ENCODE measurements at regions not wholly inside any gene's neighbourhood (a gene's known extent, or its start where the extent isn't known, plus 50 kb on each side); places are given as distances from the start of the nearest gene placed in this dataset.
A peak's percentile ranks its signal among the peaks of the same experiment; 100 is the strongest.
"Not testable (repeated sequence)": the region's sequence is repeated elsewhere in the genome, so short reads cannot be mapped to it uniquely, and the experiment has no call there.

DNA sequence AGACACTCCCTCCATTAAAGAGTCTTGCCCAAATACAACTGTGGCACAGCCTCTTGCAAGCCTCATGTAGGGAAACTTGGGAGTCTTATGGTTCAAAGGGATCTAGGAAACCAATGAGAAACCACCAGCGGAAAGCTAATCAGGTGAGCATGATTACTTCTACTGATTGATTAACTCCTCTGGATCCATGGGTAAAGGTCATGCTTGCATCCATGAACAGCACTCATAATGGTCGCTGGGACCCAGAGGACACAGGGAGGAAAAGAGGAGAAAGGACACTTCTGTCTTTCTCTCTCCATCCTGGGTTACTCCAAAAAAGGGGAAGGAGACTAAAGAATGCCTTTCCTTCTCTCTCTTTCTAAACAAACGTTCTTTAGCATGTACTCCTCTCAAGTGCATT lies 1397.2 kb downstream of the LRFN5 start:
- in situ Hi-C loops (cut with MboI; ENCODE audit: low pct_unique_long_range_greater_than_20kb, low sequenced_read_pairs) = no loop called here
- no peak for DNase-seq

- in situ Hi-C loops (cut with MboI; ENCODE audit: low pct_unique_long_range_greater_than_20kb, low sequenced_read_pairs) = no loop called here
Measured at GRCh38 chr14:43001731-43002130, 1395.1 kb downstream of the LRFN5 start.

GRCh38 chr14:42994051-42994736 lies 1387.5 kb downstream of the LRFN5 start:
- DNase-seq = no peak
- in situ Hi-C loops (cut with MboI; ENCODE audit: low pct_unique_long_range_greater_than_20kb, low sequenced_read_pairs) = no loop called here

More at GRCh38 chr14:43001731-43002130, 1395.1 kb downstream of the LRFN5 start:
- DNase-seq = no peak

- no peak for DNase-seq
- in situ Hi-C loops (cut with MboI; ENCODE audit: low pct_unique_long_range_greater_than_20kb, low sequenced_read_pairs) = no loop called here
Measured at GRCh38 chr14:42992930-42993329, 1386.3 kb downstream of the LRFN5 start.

- in situ Hi-C loops (cut with MboI; ENCODE audit: low pct_unique_long_range_greater_than_20kb, low sequenced_read_pairs) = no loop called here
- DNase-seq = no peak
Measured at GRCh38 chr14:42980419-42980818, 1373.7 kb downstream of the LRFN5 start.

DNA sequence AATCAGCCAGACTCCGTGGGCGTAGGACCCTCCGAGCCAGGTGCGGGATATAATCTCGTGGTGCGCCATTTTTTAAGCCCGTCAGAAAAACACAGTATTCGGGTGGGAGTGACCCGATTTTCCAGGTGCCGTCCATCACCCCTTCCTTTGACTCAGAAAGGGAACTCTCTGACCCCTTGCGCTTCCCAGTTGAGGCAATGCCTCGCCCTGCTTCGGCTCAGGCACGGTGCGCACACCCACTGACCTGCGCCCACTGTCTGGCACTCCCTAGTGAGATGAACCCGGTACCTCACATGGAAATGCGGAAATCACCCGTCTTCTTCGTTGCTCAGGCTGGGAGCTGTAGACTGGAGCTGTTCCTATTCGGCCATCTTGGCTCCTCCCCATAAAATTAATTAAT lies 1366.5 kb downstream of the LRFN5 start:
- DNase-seq; in situ Hi-C loops (cut with MboI; ENCODE audit: low pct_unique_long_range_greater_than_20kb, low sequenced_read_pairs): not testable (repeated sequence)

- in situ Hi-C loops (cut with MboI; ENCODE audit: low pct_unique_long_range_greater_than_20kb, low sequenced_read_pairs) = no loop called here
- DNase-seq = no peak
Measured at GRCh38 chr14:42965512-42965911, 1358.8 kb downstream of the LRFN5 start.

DNA sequence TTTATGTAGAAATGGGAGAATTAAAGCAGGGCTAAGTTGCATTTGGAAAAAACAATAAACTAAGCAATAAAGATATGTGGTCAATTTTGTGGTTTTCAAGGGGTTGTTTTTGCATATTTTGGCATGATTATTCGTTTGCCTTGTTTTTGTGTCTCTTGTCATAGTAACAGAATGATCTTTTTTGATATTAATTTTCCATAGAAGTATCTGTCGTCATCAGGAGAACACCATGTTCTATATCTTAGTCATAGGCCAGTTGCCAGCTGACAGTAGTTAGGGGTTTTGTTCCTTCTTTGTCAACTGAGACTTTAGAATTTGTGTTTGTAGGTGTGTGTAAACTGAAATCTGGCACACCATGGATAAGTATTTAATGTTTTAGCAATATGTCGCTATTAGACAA lies 1354.8 kb downstream of the LRFN5 start:
- DNase-seq = no peak
- in situ Hi-C loops (cut with MboI; ENCODE audit: low pct_unique_long_range_greater_than_20kb, low sequenced_read_pairs) = no loop called here

GRCh38 chr14:42950363-42950762 lies 1343.7 kb downstream of the LRFN5 start:
- in situ Hi-C loops (cut with MboI; ENCODE audit: low pct_unique_long_range_greater_than_20kb, low sequenced_read_pairs) = no loop called here
- DNase-seq = no peak

GRCh38 chr14:42947991-42948390 lies 1341.3 kb downstream of the LRFN5 start:
- in situ Hi-C loops (cut with MboI; ENCODE audit: low pct_unique_long_range_greater_than_20kb, low sequenced_read_pairs) = no loop called here
- no peak for DNase-seq

- in situ Hi-C loops (cut with MboI; ENCODE audit: low pct_unique_long_range_greater_than_20kb, low sequenced_read_pairs) = no loop called here
- no peak for DNase-seq
Measured at GRCh38 chr14:42944284-42944683, 1337.6 kb downstream of the LRFN5 start.

DNA sequence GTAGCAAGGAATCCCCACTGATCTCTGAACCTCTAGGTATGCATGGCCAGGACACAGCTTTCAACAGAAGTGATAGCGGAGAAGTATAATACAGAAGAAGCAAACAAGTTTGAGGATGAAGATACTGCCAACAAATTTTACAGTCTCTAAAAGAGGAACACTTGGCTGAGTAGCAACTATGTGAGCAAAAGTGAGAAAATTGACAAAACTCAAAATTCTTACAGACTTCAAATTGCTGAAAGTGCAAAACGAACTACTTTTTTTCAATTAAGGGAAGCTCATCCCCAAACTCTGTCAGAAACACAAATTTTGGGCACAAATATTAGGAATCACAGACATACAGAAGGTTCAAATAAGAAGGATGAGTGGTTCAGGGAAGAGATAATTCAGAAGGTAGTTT lies 1324.6 kb downstream of the LRFN5 start:
- no peak for DNase-seq
- in situ Hi-C loops (cut with MboI; ENCODE audit: low pct_unique_long_range_greater_than_20kb, low sequenced_read_pairs) = no loop called here

DNA sequence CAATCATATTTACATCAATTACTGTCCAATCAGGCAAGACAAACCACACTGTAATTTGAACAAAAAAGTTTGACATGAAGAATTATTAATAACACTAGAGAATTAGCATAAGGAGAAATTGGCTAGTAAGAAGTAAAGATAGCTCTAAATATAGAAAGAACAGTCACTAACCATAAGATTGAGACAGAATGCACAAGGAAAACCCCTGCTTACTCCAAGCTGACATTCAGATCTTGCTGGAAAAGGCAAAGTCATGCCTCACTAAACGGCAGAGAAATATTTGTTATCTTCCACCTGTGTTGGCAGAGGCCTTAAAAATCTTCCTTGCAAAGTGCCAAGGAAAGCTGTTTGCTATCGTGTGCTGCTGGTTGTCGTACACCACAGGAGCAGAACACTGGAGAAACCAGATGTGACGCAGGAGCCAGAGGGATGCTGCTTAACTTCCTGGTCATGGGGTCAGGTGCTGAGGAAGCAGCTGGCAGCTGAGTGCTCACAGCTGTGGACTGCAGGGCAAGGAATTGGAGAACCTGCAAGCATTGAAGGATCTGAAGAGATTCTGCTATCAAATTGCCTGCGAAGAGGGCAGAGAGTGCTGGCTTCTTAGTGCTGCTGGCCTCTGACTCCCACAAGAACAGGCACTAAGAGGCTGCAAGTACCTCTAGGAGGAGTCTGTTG lies 1323.3 kb downstream of the LRFN5 start:
- in situ Hi-C loops (cut with MboI; ENCODE audit: low pct_unique_long_range_greater_than_20kb, low sequenced_read_pairs) = no loop called here
- peak; percentile 21 for DNase-seq

DNA sequence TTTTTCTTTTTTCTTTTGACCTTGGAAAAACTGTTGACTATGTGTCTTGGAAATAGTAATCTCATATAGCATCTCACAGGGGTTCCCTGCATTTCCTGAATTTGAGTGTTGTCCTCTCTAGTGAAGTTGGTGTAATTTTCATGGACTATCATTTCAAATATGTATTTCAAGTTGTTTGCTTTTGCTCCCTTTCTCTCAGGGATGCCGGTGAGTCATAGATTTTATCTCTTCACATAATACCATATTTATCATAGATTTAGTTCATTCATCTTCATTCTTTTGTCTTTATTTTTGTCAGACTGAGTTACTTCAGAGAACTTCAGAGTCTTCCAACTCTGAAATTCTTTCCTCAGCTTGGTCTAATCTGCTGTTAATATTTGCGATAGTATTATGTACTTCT lies 1320.6 kb downstream of the LRFN5 start:
- no peak for DNase-seq
- in situ Hi-C loops (cut with MboI; ENCODE audit: low pct_unique_long_range_greater_than_20kb, low sequenced_read_pairs) = no loop called here

DNA sequence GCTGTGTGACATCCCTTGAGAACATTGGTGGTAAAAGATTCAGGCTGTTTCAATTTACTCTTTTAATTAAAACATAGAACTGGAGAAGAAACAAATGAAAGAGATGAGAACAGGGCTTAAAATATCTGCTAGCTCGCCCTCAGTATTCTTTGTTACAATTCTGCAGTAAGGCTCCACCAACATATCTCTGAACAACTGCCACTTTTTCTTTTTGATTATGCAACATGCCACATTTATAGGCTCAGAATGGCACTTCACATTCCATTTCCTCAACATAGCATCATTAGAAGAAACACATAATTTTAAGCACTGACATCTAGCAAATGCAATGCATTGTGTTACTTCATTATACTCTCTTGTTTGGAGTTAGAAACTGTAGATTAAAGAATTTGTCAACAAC lies 1315.2 kb downstream of the LRFN5 start:
- in situ Hi-C loops (cut with MboI; ENCODE audit: low pct_unique_long_range_greater_than_20kb, low sequenced_read_pairs) = no loop called here
- no peak for DNase-seq

DNA sequence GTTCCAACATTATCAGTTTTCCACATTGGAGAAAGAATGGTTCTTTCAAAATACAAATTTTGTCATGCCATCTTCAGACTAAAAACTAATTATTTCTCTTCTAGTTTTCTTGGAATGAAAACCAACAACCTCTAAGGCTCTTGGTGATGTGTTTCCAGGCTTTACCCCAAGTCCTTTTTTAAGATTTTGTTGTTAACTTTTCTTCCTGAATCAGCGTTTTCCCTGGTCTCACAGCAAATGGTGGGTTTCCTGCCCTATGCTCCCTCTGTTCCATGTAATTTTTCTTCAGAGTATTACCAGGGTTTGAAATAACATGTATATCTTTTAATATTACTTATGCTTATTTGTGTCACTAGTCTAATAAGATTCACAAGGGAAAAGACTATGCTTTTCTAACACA lies 1311.9 kb downstream of the LRFN5 start:
- in situ Hi-C loops (cut with MboI; ENCODE audit: low pct_unique_long_range_greater_than_20kb, low sequenced_read_pairs) = no loop called here
- DNase-seq = no peak

- DNase-seq = no peak
- in situ Hi-C loops (cut with MboI; ENCODE audit: low pct_unique_long_range_greater_than_20kb, low sequenced_read_pairs) = no loop called here
Measured at GRCh38 chr14:42911642-42912041, 1305.0 kb downstream of the LRFN5 start.

DNA sequence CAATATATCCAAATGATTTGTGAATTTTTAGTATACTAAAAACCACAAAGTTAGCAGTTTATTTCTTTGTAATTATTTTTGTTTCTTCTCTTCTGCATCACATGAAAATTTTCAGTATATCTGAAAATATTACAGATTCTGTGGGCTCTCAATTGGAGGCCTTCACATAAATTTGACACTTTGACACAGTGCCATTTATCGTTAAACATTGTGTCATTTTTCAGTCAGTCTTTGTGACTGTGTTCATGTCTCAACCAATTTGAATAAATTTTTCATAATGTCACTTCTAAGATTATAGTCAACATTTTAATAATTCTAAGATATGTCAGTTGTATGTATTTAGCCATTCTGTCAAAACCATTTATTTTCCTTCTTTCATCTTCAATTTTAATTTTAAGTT lies 1303.0 kb downstream of the LRFN5 start:
- no peak for DNase-seq
- in situ Hi-C loops (cut with MboI; ENCODE audit: low pct_unique_long_range_greater_than_20kb, low sequenced_read_pairs) = no loop called here

DNA sequence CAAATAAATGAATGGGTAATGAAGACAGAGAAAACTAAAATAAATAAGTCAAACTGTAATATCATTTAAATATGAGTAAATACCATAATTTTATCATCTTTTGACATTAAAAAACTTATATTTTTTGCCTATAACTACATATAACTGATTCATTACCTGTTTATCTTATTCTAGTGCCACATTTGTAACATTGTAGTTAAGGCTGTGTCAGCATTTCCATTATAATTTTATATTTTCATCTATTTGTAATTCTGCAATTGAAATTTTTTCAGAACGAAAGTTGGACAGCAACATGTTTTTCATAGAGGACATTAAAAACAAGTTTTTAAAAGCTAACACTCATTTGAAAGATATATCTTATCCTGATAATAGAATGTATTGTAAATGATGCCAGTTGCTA lies 1286.5 kb downstream of the LRFN5 start:
- in situ Hi-C loops (cut with MboI; ENCODE audit: low pct_unique_long_range_greater_than_20kb, low sequenced_read_pairs) = no loop called here
- no peak for DNase-seq

- in situ Hi-C loops (cut with MboI; ENCODE audit: low pct_unique_long_range_greater_than_20kb, low sequenced_read_pairs) = no loop called here
- DNase-seq = peak; percentile 7
Measured at GRCh38 chr14:42884100-42884499, 1277.4 kb downstream of the LRFN5 start.

DNA sequence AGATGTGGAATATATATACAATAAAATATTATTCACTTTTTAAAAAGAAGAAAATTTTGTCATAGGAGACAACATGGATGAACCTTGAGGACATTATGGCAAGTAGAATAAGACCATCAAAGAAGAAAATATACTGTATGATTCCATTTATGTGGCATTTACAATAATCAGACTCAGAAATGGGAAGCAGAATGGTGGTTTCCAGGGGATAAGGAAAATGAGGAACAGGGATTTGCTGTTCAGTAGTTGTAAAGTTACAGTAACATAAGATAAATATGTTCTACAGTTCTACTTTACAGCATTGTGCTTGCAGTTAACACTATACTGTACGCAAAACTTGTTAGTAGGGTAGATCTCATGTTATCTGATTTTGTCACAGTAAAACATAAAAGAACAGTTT lies 1271.0 kb downstream of the LRFN5 start:
- DNase-seq = no peak
- in situ Hi-C loops (cut with MboI; ENCODE audit: low pct_unique_long_range_greater_than_20kb, low sequenced_read_pairs) = no loop called here
